ENCODE measurements at regions not wholly inside any gene's neighbourhood (a gene's known extent, or its start where the extent isn't known, plus 50 kb on each side); places are given as distances from the start of the nearest gene placed in this dataset.

DNA sequence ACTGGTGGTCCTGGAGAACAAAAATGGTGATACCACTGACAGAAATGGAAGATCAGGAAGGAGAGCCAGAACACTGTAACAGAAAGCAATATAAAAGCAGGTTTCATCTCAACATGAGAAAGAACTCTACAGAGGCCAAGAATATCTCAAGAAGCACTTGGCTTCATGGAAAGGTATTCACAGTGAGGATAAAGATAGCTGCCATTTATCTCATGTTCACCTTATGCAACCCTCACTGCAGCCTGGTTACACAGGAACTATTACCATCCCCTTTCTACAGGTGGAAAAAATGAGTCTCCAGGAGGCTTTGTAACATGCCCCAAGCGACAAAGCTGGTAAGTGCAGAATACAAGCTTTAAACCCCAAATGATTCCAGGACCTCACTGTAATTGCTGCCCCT is 606.1 kb upstream of the CADM1 start:
- TF ChIP-seq, protein P1, sequence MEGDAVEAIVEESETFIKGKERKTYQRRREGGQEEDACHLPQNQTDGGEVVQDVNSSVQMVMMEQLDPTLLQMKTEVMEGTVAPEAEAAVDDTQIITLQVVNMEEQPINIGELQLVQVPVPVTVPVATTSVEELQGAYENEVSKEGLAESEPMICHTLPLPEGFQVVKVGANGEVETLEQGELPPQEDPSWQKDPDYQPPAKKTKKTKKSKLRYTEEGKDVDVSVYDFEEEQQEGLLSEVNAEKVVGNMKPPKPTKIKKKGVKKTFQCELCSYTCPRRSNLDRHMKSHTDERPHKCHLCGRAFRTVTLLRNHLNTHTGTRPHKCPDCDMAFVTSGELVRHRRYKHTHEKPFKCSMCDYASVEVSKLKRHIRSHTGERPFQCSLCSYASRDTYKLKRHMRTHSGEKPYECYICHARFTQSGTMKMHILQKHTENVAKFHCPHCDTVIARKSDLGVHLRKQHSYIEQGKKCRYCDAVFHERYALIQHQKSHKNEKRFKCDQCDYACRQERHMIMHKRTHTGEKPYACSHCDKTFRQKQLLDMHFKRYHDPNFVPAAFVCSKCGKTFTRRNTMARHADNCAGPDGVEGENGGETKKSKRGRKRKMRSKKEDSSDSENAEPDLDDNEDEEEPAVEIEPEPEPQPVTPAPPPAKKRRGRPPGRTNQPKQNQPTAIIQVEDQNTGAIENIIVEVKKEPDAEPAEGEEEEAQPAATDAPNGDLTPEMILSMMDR (IDR thresholded peaks at IDR 0.05; ENCODE audit: low read length): no peak
- no peak for TF ChIP-seq EZH2 (IDR thresholded peaks at IDR 0.05; ENCODE audit: borderline replicate concordance, low read length)

Data from OCI-LY1 (cell line).